ENCODE measurements at regions not wholly inside any gene's neighbourhood (a gene's known extent, or its start where the extent isn't known, plus 50 kb on each side); places are given as distances from the start of the nearest gene placed in this dataset.

DNA sequence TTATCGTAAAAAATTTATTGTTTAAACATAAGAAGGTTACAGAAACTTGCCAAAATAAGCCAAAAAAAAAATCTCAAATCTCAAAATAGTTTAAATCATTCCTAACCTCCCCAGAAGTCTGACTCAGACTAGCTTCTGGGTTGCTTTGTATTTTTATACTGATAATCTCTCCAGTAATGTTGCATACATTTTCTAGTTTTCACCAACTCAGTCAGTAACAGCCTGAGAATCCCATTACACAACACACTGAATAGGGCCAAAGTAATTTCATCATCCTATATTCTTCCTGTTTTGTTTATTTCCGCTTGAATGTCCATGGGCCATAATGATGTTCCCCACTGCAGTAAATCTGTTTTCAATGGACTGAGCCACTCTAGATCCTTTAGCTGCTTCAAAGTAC, 478.5 kb downstream of the GPAM start (continued):
- TF ChIP-seq, protein P1, sequence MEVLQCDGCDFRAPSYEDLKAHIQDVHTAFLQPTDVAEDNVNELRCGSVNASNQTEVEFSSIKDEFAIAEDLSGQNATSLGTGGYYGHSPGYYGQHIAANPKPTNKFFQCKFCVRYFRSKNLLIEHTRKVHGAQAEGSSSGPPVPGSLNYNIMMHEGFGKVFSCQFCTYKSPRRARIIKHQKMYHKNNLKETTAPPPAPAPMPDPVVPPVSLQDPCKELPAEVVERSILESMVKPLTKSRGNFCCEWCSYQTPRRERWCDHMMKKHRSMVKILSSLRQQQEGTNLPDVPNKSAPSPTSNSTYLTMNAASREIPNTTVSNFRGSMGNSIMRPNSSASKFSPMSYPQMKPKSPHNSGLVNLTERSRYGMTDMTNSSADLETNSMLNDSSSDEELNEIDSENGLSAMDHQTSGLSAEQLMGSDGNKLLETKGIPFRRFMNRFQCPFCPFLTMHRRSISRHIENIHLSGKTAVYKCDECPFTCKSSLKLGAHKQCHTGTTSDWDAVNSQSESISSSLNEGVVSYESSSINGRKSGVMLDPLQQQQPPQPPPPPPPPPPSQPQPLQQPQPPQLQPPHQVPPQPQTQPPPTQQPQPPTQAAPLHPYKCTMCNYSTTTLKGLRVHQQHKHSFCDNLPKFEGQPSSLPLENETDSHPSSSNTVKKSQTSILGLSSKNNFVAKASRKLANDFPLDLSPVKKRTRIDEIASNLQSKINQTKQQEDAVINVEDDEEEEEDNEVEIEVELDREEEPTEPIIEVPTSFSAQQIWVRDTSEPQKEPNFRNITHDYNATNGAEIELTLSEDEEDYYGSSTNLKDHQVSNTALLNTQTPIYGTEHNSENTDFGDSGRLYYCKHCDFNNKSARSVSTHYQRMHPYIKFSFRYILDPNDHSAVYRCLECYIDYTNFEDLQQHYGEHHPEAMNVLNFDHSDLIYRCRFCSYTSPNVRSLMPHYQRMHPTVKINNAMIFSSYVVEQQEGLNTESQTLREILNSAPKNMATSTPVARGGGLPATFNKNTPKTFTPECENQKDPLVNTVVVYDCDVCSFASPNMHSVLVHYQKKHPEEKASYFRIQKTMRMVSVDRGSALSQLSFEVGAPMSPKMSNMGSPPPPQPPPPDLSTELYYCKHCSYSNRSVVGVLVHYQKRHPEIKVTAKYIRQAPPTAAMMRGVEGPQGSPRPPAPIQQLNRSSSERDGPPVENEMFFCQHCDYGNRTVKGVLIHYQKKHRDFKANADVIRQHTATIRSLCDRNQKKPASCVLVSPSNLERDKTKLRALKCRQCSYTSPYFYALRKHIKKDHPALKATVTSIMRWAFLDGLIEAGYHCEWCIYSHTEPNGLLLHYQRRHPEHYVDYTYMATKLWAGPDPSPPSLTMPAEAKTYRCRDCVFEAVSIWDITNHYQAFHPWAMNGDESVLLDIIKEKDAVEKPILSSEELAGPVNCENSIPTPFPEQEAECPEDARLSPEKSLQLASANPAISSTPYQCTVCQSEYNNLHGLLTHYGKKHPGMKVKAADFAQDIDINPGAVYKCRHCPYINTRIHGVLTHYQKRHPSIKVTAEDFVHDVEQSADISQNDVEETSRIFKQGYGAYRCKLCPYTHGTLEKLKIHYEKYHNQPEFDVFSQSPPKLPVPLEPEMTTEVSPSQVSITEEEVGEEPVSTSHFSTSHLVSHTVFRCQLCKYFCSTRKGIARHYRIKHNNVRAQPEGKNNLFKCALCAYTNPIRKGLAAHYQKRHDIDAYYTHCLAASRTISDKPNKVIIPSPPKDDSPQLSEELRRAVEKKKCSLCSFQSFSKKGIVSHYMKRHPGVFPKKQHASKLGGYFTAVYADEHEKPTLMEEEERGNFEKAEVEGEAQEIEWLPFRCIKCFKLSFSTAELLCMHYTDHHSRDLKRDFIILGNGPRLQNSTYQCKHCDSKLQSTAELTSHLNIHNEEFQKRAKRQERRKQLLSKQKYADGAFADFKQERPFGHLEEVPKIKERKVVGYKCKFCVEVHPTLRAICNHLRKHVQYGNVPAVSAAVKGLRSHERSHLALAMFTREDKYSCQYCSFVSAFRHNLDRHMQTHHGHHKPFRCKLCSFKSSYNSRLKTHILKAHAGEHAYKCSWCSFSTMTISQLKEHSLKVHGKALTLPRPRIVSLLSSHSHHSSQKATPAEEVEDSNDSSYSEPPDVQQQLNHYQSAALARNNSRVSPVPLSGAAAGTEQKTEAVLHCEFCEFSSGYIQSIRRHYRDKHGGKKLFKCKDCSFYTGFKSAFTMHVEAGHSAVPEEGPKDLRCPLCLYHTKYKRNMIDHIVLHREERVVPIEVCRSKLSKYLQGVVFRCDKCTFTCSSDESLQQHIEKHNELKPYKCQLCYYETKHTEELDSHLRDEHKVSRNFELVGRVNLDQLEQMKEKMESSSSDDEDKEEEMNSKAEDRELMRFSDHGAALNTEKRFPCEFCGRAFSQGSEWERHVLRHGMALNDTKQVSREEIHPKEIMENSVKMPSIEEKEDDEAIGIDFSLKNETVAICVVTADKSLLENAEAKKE (CRISPR knock-in tag; IDR thresholded peaks at IDR 0.05), result no peak
- no peak for TF ChIP-seq CREB1 (CRISPR knock-in tag; IDR thresholded peaks at IDR 0.05; ENCODE audit: low read depth)

DNA sequence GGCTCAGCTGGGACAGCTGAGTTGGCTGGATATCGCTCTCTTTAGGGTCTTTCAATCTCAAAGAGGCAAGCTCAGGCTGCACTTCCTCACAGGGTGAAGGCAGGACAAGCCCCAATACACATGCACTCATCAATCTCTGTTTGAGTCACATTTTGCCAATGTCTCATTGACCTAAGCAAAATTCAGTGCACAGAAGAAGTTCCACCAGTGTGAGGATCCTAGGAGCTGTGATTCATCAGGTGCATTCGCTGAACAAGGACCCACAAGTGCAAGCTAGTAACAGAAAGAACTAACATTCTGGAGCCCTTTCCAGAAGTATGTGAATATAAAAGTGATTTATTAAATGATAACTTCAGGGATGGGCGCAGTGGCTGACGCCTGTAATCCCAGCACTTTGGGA, 477.2 kb downstream of the GPAM start:
- Histone ChIP-seq H3K4me3 (no peak overlapping the region), H3K4me2 (no peak overlapping the region), H4K20me1 (replicated peaks; ENCODE audit: insufficient read depth) (no peaks in the 10 kb centered on the region), H3K4me1 (ENCODE audit: insufficient read depth) (no peaks in the 10 kb centered on the region), H3K36me3 (ENCODE audit: insufficient read depth) (no peaks in the 10 kb centered on the region), H3K79me2 (replicated peaks; ENCODE audit: insufficient read depth) (no peaks in the 10 kb centered on the region), H2AFZ (no peak overlapping the region), H3F3A (replicated peaks; ENCODE audit: low read depth) (no peaks in the 10 kb centered on the region), H3K9me2 (ENCODE audit: insufficient read depth) (peaks cover 7% of the 10 kb centered on the region; the same call in 1 of the 2 replicates), H3K27ac (ENCODE audit: low read depth) (no peak overlapping the region), H3K27me3 (ENCODE audit: insufficient read depth) (no peaks in the 10 kb centered on the region)
- no peaks in the 10 kb centered on the region for H3K36me3 Mint-ChIP-seq (ENCODE audit: low read depth)
- H3K27me3 Mint-ChIP-seq (ENCODE audit: insufficient read depth, low read depth, poor library complexity), result no peaks in the 10 kb centered on the region
- no peak for DNase-seq (ENCODE audit: low spot score)
- no peak overlapping the region for H3K4me3 Mint-ChIP-seq
- H3K27ac Mint-ChIP-seq, result no peak overlapping the region
- TF ChIP-seq, protein P2, sequence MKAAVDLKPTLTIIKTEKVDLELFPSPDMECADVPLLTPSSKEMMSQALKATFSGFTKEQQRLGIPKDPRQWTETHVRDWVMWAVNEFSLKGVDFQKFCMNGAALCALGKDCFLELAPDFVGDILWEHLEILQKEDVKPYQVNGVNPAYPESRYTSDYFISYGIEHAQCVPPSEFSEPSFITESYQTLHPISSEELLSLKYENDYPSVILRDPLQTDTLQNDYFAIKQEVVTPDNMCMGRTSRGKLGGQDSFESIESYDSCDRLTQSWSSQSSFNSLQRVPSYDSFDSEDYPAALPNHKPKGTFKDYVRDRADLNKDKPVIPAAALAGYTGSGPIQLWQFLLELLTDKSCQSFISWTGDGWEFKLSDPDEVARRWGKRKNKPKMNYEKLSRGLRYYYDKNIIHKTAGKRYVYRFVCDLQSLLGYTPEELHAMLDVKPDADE (IDR thresholded peaks at IDR 0.05), result no peak
- TF ChIP-seq JUNB (IDR thresholded peaks at IDR 0.05; ENCODE audit: unreplicated experiment) (no peak), EZH2 (IDR thresholded peaks at IDR 0.05; ENCODE audit: low read depth, unreplicated experiment) (no peak)
- TF ChIP-seq, protein P3, sequence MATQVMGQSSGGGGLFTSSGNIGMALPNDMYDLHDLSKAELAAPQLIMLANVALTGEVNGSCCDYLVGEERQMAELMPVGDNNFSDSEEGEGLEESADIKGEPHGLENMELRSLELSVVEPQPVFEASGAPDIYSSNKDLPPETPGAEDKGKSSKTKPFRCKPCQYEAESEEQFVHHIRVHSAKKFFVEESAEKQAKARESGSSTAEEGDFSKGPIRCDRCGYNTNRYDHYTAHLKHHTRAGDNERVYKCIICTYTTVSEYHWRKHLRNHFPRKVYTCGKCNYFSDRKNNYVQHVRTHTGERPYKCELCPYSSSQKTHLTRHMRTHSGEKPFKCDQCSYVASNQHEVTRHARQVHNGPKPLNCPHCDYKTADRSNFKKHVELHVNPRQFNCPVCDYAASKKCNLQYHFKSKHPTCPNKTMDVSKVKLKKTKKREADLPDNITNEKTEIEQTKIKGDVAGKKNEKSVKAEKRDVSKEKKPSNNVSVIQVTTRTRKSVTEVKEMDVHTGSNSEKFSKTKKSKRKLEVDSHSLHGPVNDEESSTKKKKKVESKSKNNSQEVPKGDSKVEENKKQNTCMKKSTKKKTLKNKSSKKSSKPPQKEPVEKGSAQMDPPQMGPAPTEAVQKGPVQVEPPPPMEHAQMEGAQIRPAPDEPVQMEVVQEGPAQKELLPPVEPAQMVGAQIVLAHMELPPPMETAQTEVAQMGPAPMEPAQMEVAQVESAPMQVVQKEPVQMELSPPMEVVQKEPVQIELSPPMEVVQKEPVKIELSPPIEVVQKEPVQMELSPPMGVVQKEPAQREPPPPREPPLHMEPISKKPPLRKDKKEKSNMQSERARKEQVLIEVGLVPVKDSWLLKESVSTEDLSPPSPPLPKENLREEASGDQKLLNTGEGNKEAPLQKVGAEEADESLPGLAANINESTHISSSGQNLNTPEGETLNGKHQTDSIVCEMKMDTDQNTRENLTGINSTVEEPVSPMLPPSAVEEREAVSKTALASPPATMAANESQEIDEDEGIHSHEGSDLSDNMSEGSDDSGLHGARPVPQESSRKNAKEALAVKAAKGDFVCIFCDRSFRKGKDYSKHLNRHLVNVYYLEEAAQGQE (IDR thresholded peaks at IDR 0.05; ENCODE audit: unreplicated experiment), result no peak
- no peaks in the 10 kb centered on the region; the same call in 1 of the 3 replicates for H3K9me3 Mint-ChIP-seq
- ATAC-seq, result no peak
- H3K4me1 Mint-ChIP-seq, result no peaks in the 10 kb centered on the region
